ENCODE measurements at regions not wholly inside any gene's neighbourhood (a gene's known extent, or its start where the extent isn't known, plus 50 kb on each side); places are given as distances from the start of the nearest gene placed in this dataset.

DNA sequence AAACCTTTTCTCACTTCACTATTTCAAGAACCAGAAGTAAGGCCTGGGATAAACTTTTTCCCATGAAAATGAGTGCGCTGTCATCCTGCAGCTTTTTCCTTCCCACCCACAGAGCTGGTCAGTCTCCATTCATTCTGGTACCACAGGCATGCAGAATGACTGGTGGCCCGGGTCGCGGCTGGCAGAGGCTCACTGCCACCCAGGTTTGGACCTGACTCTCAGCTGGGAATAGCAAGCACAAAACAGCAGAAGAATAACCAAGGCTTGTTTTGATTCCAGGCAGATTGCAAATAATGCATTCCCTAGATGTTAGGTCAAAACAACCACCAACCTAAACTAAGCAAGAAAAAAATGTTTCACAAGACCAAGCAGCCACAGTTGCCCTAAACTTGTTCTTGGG lies 190.5 kb upstream of the NRP1 start:
- no peak overlapping the region for H3K27ac ChIP-seq
- H3K27me3 ChIP-seq, result no peaks in the 10 kb centered on the region
- H3K4me1 ChIP-seq (replicated peaks in 1 of 2), result no peaks in the 10 kb centered on the region
- TF ChIP-seq, protein P1, sequence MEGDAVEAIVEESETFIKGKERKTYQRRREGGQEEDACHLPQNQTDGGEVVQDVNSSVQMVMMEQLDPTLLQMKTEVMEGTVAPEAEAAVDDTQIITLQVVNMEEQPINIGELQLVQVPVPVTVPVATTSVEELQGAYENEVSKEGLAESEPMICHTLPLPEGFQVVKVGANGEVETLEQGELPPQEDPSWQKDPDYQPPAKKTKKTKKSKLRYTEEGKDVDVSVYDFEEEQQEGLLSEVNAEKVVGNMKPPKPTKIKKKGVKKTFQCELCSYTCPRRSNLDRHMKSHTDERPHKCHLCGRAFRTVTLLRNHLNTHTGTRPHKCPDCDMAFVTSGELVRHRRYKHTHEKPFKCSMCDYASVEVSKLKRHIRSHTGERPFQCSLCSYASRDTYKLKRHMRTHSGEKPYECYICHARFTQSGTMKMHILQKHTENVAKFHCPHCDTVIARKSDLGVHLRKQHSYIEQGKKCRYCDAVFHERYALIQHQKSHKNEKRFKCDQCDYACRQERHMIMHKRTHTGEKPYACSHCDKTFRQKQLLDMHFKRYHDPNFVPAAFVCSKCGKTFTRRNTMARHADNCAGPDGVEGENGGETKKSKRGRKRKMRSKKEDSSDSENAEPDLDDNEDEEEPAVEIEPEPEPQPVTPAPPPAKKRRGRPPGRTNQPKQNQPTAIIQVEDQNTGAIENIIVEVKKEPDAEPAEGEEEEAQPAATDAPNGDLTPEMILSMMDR (IDR thresholded peaks at IDR 0.05), result no peak
- TF ChIP-seq POLR2A (IDR thresholded peaks at IDR 0.05), result no peak
- intact Hi-C loops (cut with DNase I), result no loop called here
- no peaks in the 10 kb centered on the region for H3K9me3 ChIP-seq (replicated peaks in 1 of 3)
- 75 to 91% (median 80%) methylated on average over 4 of the region's 4 CpGs for WGBS, 4 donors
- H3K4me3 ChIP-seq, result no peak overlapping the region
- no peak for DNase-seq
- H3K36me3 ChIP-seq (replicated peaks in 1 of 2), result no peaks in the 10 kb centered on the region

DNA sequence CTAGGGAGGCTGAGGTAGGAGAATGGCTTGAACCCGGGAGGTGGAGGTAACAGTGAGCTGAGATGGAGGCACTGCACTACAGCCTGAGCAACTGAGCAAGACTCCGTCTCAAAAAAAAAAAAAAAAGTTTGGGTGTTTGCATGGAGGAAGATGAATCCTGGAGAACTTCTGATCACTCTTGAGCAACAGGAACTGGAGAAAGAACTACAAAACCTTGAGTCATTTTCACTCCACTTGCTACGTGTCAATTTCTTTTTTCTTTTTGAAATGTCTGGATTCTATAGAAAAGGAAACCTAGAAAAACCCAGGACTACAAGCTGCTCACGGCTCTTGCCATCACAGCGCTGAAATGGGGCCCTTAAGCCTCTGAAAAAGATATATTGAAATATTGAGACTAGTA lies 189.6 kb upstream of the NRP1 start:
- H3K27me3 ChIP-seq, result no peaks in the 10 kb centered on the region
- no peak overlapping the region for H3K4me3 ChIP-seq
- intact Hi-C loops (cut with DNase I), result no loop called here
- 81 to 93% (median 85%) methylated on average over 5 of the region's 5 CpGs for WGBS, 4 donors
- H3K36me3 ChIP-seq (replicated peaks in 1 of 2), result no peaks in the 10 kb centered on the region
- no peaks in the 10 kb centered on the region for H3K9me3 ChIP-seq (replicated peaks in 1 of 3)
- H3K4me1 ChIP-seq (replicated peaks in 1 of 2), result no peaks in the 10 kb centered on the region
- DNase-seq, result no peak
- H3K27ac ChIP-seq, result no peak overlapping the region
- TF ChIP-seq, protein P1 (IDR thresholded peaks at IDR 0.05), result no peak
- no peak for TF ChIP-seq POLR2A (IDR thresholded peaks at IDR 0.05)

DNA sequence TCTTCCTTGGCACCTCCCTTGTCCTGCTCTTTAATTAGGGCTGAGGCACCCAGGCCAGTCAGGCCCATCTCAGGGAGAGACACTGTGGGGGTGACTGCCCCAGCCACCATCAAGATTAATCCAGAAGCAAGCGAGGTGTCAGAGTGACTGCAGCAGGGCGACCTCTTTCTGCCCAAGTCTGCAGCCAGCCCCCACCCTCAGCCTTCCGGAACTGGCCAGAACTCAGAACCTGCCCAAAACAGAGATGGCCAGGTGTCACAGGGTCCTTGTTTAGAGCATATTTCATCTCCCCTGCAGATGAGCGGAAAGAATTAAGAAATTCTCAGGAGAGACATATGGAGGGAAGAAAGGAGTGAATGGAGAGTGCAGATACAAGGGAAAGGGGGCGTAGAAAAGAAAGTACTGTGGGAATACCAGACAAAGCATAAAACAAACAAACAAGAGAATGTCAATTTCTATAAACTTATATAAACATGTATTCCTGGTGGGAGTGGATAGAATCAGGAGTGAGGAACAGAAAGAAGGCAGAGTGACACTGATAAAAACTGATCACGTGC lies 188.8 kb upstream of the NRP1 start:
- intact Hi-C loops (cut with DNase I), result no loop called here
- WGBS, 4 donors, result 90 to 94% (median 92%) methylated on average over 6 of the region's 6 CpGs
- H3K36me3 ChIP-seq (replicated peaks in 1 of 2), result no peaks in the 10 kb centered on the region
- TF ChIP-seq, protein P1 (IDR thresholded peaks at IDR 0.05), result no peak
- no peak for TF ChIP-seq POLR2A (IDR thresholded peaks at IDR 0.05)
- no peak overlapping the region for H3K4me3 ChIP-seq
- H3K27me3 ChIP-seq, result no peaks in the 10 kb centered on the region
- H3K4me1 ChIP-seq (replicated peaks in 1 of 2), result no peaks in the 10 kb centered on the region
- H3K27ac ChIP-seq, result no peak overlapping the region
- no peaks in the 10 kb centered on the region for H3K9me3 ChIP-seq (replicated peaks in 1 of 3)
- DNase-seq, result no peak

DNA sequence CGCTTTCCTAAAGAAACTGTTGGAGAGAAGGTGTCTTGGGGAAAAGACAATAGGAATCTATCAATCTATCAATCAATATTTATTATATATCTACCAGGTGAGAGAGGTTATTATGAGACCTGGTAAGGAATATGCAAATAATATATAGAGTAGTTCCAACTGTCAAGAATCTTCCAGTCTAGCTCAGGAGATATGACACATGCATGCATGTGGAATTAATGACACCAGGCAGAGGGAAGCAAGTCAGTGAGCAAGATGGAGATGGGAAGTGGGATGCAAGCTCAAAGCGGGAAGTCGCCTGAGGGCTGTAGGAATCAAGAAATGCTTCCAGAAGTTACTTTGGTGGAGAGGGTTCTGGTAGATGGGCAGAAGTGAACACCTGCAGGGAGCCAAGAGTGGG lies 187.4 kb upstream of the NRP1 start:
- H3K27ac ChIP-seq, result no peak overlapping the region
- no peak overlapping the region for H3K4me3 ChIP-seq
- intact Hi-C loops (cut with DNase I), result no loop called here
- no peaks in the 10 kb centered on the region for H3K4me1 ChIP-seq (replicated peaks in 1 of 2)
- H3K27me3 ChIP-seq, result no peaks in the 10 kb centered on the region
- no peaks in the 10 kb centered on the region for H3K36me3 ChIP-seq (replicated peaks in 1 of 2)
- WGBS, 4 donors, result 94 to 97% (median 95%) methylated on average over 3 of the region's 3 CpGs
- no peaks in the 10 kb centered on the region for H3K9me3 ChIP-seq (replicated peaks in 1 of 3)
- no peak for DNase-seq
- TF ChIP-seq, protein P1 (IDR thresholded peaks at IDR 0.05), result no peak
- TF ChIP-seq POLR2A (IDR thresholded peaks at IDR 0.05), result no peak

Data from adrenal gland (tissue), 9 donors.